PC-9 (cell line): ENCODE measurements at regions not wholly inside any gene's neighbourhood (a gene's known extent, or its start where the extent isn't known, plus 50 kb on each side); places are given as distances from the start of the nearest gene placed in this dataset.

Experiments
- CTCF ChIP-seq: fragments of 200-600 bp; sonication (generic); conservative IDR thresholded peaks from 2 replicates; pipeline ENCODE4 v1.6.1; 2017; ENCODE audit warnings: mixed run types, antibody characterized with exemption, mild to moderate bottlenecking, moderate library complexity
- EZH2 ChIP-seq: fragments of 200-600 bp; sonication (generic); IDR thresholded peaks from 2 replicates; pipeline ENCODE4 v1.8.0; 2017; ENCODE audit warnings: antibody characterized with exemption, low read depth

GRCh38 chr5:44663991-44664710, 144.6 kb upstream of the MRPS30 start:
- TF ChIP-seq CTCF (no peak), EZH2 (no peak)
